ENCODE measurements at regions not wholly inside any gene's neighbourhood (a gene's known extent, or its start where the extent isn't known, plus 50 kb on each side); places are given as distances from the start of the nearest gene placed in this dataset.
A peak's percentile ranks its signal among the peaks of the same experiment; 100 is the strongest.

DNA sequence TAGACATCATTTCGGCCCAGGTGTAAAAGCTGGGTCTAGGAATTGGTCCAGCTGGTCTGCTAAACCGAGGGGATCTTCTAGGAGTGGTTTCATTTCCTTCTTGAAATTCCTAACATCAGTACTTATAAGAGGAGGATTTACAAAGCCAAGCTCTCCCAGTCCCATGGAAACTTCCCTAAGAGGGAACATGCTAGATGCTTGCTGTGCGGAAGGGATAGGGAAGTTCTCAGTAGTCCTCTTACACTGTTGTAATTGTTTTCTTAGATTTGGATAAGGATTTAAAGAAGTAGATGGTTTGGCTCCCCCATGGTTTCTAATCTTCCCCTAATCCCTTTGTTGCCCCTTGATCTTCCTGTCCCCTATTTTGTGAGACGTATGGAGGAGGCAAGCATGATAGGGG, 89.7 kb upstream of the XCR1 start:
- no peaks in the 10 kb centered on the region for H3K36me3 ChIP-seq (ENCODE audit: control insufficient read depth, insufficient read depth, low read length)
- H3K9me3 ChIP-seq (replicated peaks; ENCODE audit: control insufficient read depth, low read depth, low read length): no peaks in the 10 kb centered on the region
- no peaks in the 10 kb centered on the region for H3K27me3 ChIP-seq (ENCODE audit: control insufficient read depth, insufficient read depth, low read length)
- no CpG with 5 or more reads among the region's 4 CpGs for WGBS (ENCODE audit: insufficient coverage)
- no peak overlapping the region for H3K27ac ChIP-seq (ENCODE audit: low read length)
- DNase-seq: no peak
- no peak overlapping the region for H3K4me3 ChIP-seq (ENCODE audit: low read length)
- no peaks in the 10 kb centered on the region for H3K4me1 ChIP-seq (ENCODE audit: control insufficient read depth, insufficient read depth, low read length)

DNA sequence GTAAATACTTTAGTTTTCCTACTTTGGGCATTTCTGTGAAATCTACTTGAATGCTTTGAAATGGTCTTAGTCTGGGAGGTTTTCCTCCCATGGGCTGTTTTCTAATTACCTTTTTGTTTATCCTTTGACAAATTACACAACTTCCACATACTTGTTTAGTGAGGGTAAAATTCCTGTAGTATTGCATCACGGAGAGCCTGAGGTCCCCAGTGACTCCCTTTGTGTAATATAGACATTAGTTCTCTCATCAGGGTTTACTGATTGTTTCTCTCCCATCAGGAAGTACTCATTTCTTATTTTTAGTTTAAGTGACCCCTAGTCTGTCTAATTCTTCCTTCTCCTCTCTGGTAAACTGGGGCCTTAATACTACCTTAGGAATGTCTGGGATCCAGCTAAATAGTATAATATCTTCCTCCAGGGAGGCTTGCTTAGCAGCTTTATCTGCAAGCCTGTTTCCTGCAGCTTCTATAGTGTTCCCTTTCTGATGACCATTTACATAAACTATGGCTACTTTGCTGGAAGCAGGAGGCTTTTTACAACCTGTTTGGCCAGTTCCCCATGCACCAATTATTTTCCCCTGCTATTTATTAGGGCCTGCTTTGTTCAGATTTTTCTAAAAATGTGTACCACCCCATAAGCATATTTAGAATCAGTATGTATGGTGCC, 87.2 kb upstream of the XCR1 start:
- whole genome bisulfite sequencing (ENCODE audit: insufficient coverage): no CpG with 5 or more reads among the region's 1 CpG
- Histone ChIP-seq H3K27me3 (ENCODE audit: control insufficient read depth, insufficient read depth, low read length) (no peaks in the 10 kb centered on the region), H3K27ac (ENCODE audit: low read length) (no peak overlapping the region), H3K9me3 (replicated peaks; ENCODE audit: control insufficient read depth, low read depth, low read length) (no peaks in the 10 kb centered on the region), H3K4me1 (ENCODE audit: control insufficient read depth, insufficient read depth, low read length) (peaks cover 2% of the 10 kb centered on the region), H3K36me3 (ENCODE audit: control insufficient read depth, insufficient read depth, low read length) (no peaks in the 10 kb centered on the region), H3K4me3 (ENCODE audit: low read length) (no peak overlapping the region)
- DNase-seq: peak; percentile 50

DNA sequence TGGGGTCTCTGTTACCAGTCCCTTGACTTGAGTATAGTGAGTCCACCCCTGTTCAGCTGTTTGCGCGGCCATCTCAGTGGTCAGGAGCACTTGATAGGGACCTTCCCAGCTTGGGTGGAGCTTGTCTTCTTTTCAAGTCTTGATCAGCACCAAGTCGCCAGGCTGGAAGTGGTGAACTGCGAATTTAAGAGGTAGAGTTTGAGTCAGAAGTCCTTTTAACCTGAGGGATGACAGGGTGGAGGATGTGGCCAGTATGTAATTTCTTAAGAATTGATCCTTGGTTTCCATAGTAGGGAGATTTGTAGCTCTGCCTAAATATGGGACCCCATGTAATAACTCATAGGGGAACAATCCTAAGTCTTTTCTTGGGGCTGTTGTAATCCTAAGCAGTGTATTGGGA, 86.3 kb upstream of the XCR1 start:
- H3K27ac ChIP-seq (ENCODE audit: low read length): no peak overlapping the region
- peaks cover 2% of the 10 kb centered on the region for H3K4me1 ChIP-seq (ENCODE audit: control insufficient read depth, insufficient read depth, low read length)
- 94% methylated on average over 2 of the region's 4 CpGs for WGBS (ENCODE audit: insufficient coverage)
- no peak for DNase-seq
- H3K4me3 ChIP-seq (ENCODE audit: low read length): no peak overlapping the region
- H3K27me3 ChIP-seq (ENCODE audit: control insufficient read depth, insufficient read depth, low read length): no peaks in the 10 kb centered on the region
- no peaks in the 10 kb centered on the region for H3K9me3 ChIP-seq (replicated peaks; ENCODE audit: control insufficient read depth, low read depth, low read length)
- no peaks in the 10 kb centered on the region for H3K36me3 ChIP-seq (ENCODE audit: control insufficient read depth, insufficient read depth, low read length)

GRCh38 chr3:46112984-46113383, 85.7 kb upstream of the XCR1 start:
- Histone ChIP-seq H3K27ac (ENCODE audit: low read length) (no peak overlapping the region), H3K36me3 (ENCODE audit: control insufficient read depth, insufficient read depth, low read length) (no peaks in the 10 kb centered on the region), H3K4me3 (ENCODE audit: low read length) (no peak overlapping the region), H3K9me3 (replicated peaks; ENCODE audit: control insufficient read depth, low read depth, low read length) (no peaks in the 10 kb centered on the region), H3K27me3 (ENCODE audit: control insufficient read depth, insufficient read depth, low read length) (no peaks in the 10 kb centered on the region), H3K4me1 (ENCODE audit: control insufficient read depth, insufficient read depth, low read length) (peaks cover 2% of the 10 kb centered on the region)
- DNase-seq: no peak
- no CpG with 5 or more reads among the region's 3 CpGs for WGBS (ENCODE audit: insufficient coverage)

GRCh38 chr3:46112296-46112695, 85.0 kb upstream of the XCR1 start:
- no peak overlapping the region for H3K4me3 ChIP-seq (ENCODE audit: low read length)
- no peak for DNase-seq
- H3K4me1 ChIP-seq (ENCODE audit: control insufficient read depth, insufficient read depth, low read length): peaks cover 2% of the 10 kb centered on the region
- no peaks in the 10 kb centered on the region for H3K36me3 ChIP-seq (ENCODE audit: control insufficient read depth, insufficient read depth, low read length)
- no peak overlapping the region for H3K27ac ChIP-seq (ENCODE audit: low read length)
- 57% methylated on average over 1 of the region's 3 CpGs for WGBS (ENCODE audit: insufficient coverage)
- H3K9me3 ChIP-seq (replicated peaks; ENCODE audit: control insufficient read depth, low read depth, low read length): no peaks in the 10 kb centered on the region
- peaks cover 4% of the 10 kb centered on the region for H3K27me3 ChIP-seq (ENCODE audit: control insufficient read depth, insufficient read depth, low read length)

DNA sequence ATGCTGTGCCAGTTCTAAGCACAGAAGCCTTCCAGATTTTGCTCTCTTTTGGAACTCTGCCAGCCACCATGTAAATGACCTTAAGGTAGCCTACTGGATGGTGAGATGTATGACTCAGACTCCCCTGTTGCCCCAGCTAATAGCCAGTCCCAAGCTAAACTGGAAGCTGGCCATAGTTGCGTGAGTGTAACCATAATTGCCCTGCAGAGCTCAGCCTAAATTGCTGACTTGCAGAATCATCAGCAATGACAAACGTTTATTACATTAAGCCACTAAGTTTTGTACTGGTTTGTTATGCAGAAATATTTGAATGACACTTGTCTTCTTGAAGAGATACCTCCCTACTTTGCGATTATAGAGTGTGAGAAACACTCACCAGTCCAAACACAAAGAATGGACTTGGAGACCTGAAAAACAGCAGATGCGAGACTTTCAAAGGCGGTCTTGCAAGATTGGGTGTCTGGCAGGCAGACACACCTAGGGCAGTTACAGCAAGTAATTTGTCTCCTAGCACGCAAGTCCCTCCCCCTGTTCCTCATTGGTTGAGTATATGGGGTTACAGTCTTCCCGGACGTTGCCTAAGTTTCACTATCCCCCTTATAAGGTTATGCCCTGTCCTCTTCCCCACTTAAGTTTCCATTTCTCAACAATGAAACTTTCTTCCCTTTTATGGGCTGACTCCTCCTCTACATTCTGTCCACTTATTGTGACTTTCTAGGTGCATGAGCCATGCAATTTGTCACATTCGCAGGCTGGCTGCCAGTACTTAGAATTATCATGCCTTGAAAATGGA, 83.6 kb upstream of the XCR1 start:
- Histone ChIP-seq H3K27me3 (ENCODE audit: control insufficient read depth, insufficient read depth, low read length) (peaks cover 4% of the 10 kb centered on the region), H3K36me3 (ENCODE audit: control insufficient read depth, insufficient read depth, low read length) (no peaks in the 10 kb centered on the region), H3K27ac (ENCODE audit: low read length) (peak overlapping the region; percentile 47), H3K9me3 (replicated peaks; ENCODE audit: control insufficient read depth, low read depth, low read length) (no peaks in the 10 kb centered on the region), H3K4me1 (ENCODE audit: control insufficient read depth, insufficient read depth, low read length) (peaks cover 2% of the 10 kb centered on the region), H3K4me3 (ENCODE audit: low read length) (no peak overlapping the region)
- WGBS (ENCODE audit: insufficient coverage): 72% methylated on average over 4 of the region's 9 CpGs
- DNase-seq: peak; percentile 68

- Histone ChIP-seq H3K4me3 (ENCODE audit: low read length) (no peak overlapping the region), H3K36me3 (ENCODE audit: control insufficient read depth, insufficient read depth, low read length) (no peaks in the 10 kb centered on the region), H3K27ac (ENCODE audit: low read length) (no peak overlapping the region), H3K9me3 (replicated peaks; ENCODE audit: control insufficient read depth, low read depth, low read length) (no peaks in the 10 kb centered on the region), H3K4me1 (ENCODE audit: control insufficient read depth, insufficient read depth, low read length) (peaks cover 2% of the 10 kb centered on the region), H3K27me3 (ENCODE audit: control insufficient read depth, insufficient read depth, low read length) (peaks cover 4% of the 10 kb centered on the region)
- no peak for DNase-seq
- 79% methylated on average over 4 of the region's 4 CpGs for WGBS (ENCODE audit: insufficient coverage)
Measured at GRCh38 chr3:46107682-46108081, 80.4 kb upstream of the XCR1 start.

- Histone ChIP-seq H3K27ac (ENCODE audit: low read length) (no peak overlapping the region), H3K27me3 (ENCODE audit: control insufficient read depth, insufficient read depth, low read length) (peaks cover 4% of the 10 kb centered on the region), H3K36me3 (ENCODE audit: control insufficient read depth, insufficient read depth, low read length) (no peaks in the 10 kb centered on the region), H3K9me3 (replicated peaks; ENCODE audit: control insufficient read depth, low read depth, low read length) (no peaks in the 10 kb centered on the region), H3K4me3 (ENCODE audit: low read length) (no peak overlapping the region), H3K4me1 (ENCODE audit: control insufficient read depth, insufficient read depth, low read length) (no peaks in the 10 kb centered on the region)
- WGBS (ENCODE audit: insufficient coverage): 94% methylated on average over 2 of the region's 4 CpGs
- DNase-seq: no peak
Measured at GRCh38 chr3:46105306-46105919, 78.1 kb upstream of the XCR1 start.

- no peaks in the 10 kb centered on the region for H3K4me1 ChIP-seq (ENCODE audit: control insufficient read depth, insufficient read depth, low read length)
- no peaks in the 10 kb centered on the region for H3K36me3 ChIP-seq (ENCODE audit: control insufficient read depth, insufficient read depth, low read length)
- peaks cover 4% of the 10 kb centered on the region for H3K27me3 ChIP-seq (ENCODE audit: control insufficient read depth, insufficient read depth, low read length)
- DNase-seq: no peak
- H3K4me3 ChIP-seq (ENCODE audit: low read length): no peak overlapping the region
- H3K9me3 ChIP-seq (replicated peaks; ENCODE audit: control insufficient read depth, low read depth, low read length): no peaks in the 10 kb centered on the region
- no peak overlapping the region for H3K27ac ChIP-seq (ENCODE audit: low read length)
- 40% methylated on average over 1 of the region's 1 CpG for WGBS (ENCODE audit: insufficient coverage)
Measured at GRCh38 chr3:46104706-46105105, 77.4 kb upstream of the XCR1 start.

DNA sequence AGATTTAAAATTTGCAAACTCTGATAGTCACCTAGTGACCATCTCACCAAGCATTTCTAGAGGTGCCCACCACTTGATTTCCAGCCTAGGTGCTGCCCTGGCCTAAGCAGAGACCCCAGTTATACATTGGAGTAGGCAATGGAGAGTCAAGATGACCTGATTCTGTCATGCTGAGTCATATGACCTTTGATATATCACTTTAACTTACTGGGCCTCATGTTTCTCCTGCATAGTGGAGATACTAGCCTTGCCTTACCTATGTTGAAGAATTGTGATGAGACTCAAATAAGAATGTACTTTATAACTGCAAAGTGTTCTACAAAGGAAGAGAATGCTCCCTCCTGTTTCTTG, 75.5 kb upstream of the XCR1 start:
- DNase-seq: no peak
- H3K36me3 ChIP-seq (ENCODE audit: control insufficient read depth, insufficient read depth, low read length): no peaks in the 10 kb centered on the region
- H3K27ac ChIP-seq (ENCODE audit: low read length): no peak overlapping the region
- no peaks in the 10 kb centered on the region for H3K9me3 ChIP-seq (replicated peaks; ENCODE audit: control insufficient read depth, low read depth, low read length)
- no peaks in the 10 kb centered on the region for H3K4me1 ChIP-seq (ENCODE audit: control insufficient read depth, insufficient read depth, low read length)
- peaks cover 3% of the 10 kb centered on the region for H3K27me3 ChIP-seq (ENCODE audit: control insufficient read depth, insufficient read depth, low read length)
- H3K4me3 ChIP-seq (ENCODE audit: low read length): no peak overlapping the region
